ENCODE measurements at regions not wholly inside any gene's neighbourhood (a gene's known extent, or its start where the extent isn't known, plus 50 kb on each side); places are given as distances from the start of the nearest gene placed in this dataset.

GRCh38 chr2:136049991-136050920 is 64.8 kb upstream of the DARS1 start:
- CTCF ChIA-PET, result no interaction called here

GRCh38 chr2:136049011-136049742 is 63.8 kb upstream of the DARS1 start:
- CTCF ChIA-PET, result no interaction called here
- POLR2A ChIA-PET (ENCODE audit: low non-redundant PET), result no interaction called here
- DNase-seq (ENCODE audit: low spot score), result no peak
- no peak for TF ChIP-seq CTCF (conservative IDR thresholded peaks at IDR 0.05; ENCODE audit: low read depth)
- no peak overlapping the region for H3K27ac ChIP-seq

More at GRCh38 chr2:136049991-136050920, 64.8 kb upstream of the DARS1 start:
- no peak for DNase-seq (ENCODE audit: low spot score)
- POLR2A ChIA-PET (ENCODE audit: low non-redundant PET), result no interaction called here
- TF ChIP-seq CTCF (conservative IDR thresholded peaks at IDR 0.05; ENCODE audit: low read depth), result no peak
- no peak overlapping the region for H3K27ac ChIP-seq

- CTCF ChIA-PET, result interaction anchor here (0.7 kb wide), 1 partner anchor 848 kb away, joined by 5 read pairs; no protein-coding TSS in a partner anchor
These were observed 60.6 kb upstream of the DARS1 start for GRCh38 chr2:136045835-136046570.

DNA sequence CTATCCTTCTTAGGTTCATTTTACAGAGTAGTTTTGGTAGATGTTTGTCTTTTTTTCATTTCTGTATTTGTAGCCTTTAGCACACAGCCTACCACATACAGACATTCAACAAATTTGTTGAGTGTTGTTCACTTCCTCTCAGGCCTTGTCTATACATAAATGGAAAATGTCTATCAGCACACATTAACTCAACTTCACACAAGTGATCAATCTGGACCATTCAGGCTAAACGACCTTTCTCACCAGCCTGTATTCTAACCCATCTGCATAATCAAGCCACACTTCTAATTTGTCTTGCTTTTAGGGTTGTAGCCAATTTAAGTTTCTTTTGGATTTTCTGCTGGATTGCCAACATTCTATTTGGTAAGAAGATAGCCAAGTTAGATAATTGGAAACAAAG is 59.9 kb upstream of the DARS1 start:
- TF ChIP-seq CTCF (conservative IDR thresholded peaks at IDR 0.05; ENCODE audit: low read depth), result no peak
- H3K27ac ChIP-seq, result no peak overlapping the region
- CTCF ChIA-PET, result interaction anchor here (0.7 kb wide), 1 partner anchor 848 kb away, joined by 5 read pairs; no protein-coding TSS in a partner anchor
- DNase-seq (ENCODE audit: low spot score), result no peak
- POLR2A ChIA-PET (ENCODE audit: low non-redundant PET), result no interaction called here

More at GRCh38 chr2:136045835-136046570, 60.6 kb upstream of the DARS1 start:
- no peak overlapping the region for H3K27ac ChIP-seq
- TF ChIP-seq CTCF (conservative IDR thresholded peaks at IDR 0.05; ENCODE audit: low read depth), result no peak
- POLR2A ChIA-PET (ENCODE audit: low non-redundant PET), result no interaction called here
- DNase-seq (ENCODE audit: low spot score), result no peak
